ENCODE measurements at regions not wholly inside any gene's neighbourhood (a gene's known extent, or its start where the extent isn't known, plus 50 kb on each side); places are given as distances from the start of the nearest gene placed in this dataset.

DNA sequence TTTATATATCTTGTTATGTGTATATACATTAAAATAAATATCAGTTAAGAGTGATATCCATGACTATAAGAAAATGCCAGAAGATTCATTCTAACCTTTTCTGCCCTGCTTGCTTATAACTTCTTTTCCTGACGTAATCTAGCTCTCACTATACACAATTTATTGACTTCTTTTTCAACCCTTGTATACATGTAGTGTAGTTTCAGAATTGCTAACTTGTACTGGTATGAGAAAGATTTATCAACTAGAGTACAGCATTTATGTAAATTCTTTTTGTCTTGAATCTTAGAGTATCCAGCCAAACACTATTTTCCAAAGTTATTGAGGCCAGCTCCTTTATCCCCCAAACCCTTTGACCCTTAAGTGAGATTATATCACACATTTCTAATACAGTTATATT, 798.0 kb upstream of the RAB6C start:
- H3K4me2 ChIP-seq: no peak overlapping the region
- TF ChIP-seq ELF1 (IDR thresholded peaks at IDR 0.05): no peak
- no peak for TF ChIP-seq PBX3 (IDR thresholded peaks at IDR 0.05)
- TF ChIP-seq JUND (IDR thresholded peaks at IDR 0.05): no peak
- TF ChIP-seq, protein P1, sequence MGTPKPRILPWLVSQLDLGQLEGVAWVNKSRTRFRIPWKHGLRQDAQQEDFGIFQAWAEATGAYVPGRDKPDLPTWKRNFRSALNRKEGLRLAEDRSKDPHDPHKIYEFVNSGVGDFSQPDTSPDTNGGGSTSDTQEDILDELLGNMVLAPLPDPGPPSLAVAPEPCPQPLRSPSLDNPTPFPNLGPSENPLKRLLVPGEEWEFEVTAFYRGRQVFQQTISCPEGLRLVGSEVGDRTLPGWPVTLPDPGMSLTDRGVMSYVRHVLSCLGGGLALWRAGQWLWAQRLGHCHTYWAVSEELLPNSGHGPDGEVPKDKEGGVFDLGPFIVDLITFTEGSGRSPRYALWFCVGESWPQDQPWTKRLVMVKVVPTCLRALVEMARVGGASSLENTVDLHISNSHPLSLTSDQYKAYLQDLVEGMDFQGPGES (IDR thresholded peaks at IDR 0.05; ENCODE audit: low read depth, low read length): no peak
- TF ChIP-seq FOXM1 (IDR thresholded peaks at IDR 0.05; ENCODE audit: low read depth): no peak
- no peak for TF ChIP-seq SMC3 (IDR thresholded peaks at IDR 0.05; ENCODE audit: low read depth, low read length)
- H3K9me2 ChIP-seq: no peaks in the 10 kb centered on the region
- CTCF ChIA-PET: no interaction called here
- no peak overlapping the region for H2AFZ ChIP-seq (ENCODE audit: low read depth)
- H3K4me3 ChIP-seq (ENCODE audit: low read depth in 2 of 2, low read length in 1 of 2): no peak overlapping the region
- no peaks in the 10 kb centered on the region for H3K36me3 ChIP-seq (replicated peaks in 1 of 2; ENCODE audit: control insufficient read depth in 1 of 2, insufficient read depth in 2 of 2, low read length in 1 of 2)
- H3K27ac ChIP-seq (ENCODE audit: low read depth in 2 of 2, low read length in 1 of 2): no peak overlapping the region
- no peaks in the 10 kb centered on the region for H4K20me1 ChIP-seq (ENCODE audit: insufficient read depth)
- H3F3A ChIP-seq (replicated peaks; ENCODE audit: insufficient read depth): no peaks in the 10 kb centered on the region
- H3K9me3 ChIP-seq: no peaks in the 10 kb centered on the region
- 8% methylated on average over 1 of the region's 1 CpG for WGBS (ENCODE audit: low lambda C conversion rate)
- POLR2A ChIA-PET: no interaction called here
- DNase-seq: no peak
- no peaks in the 10 kb centered on the region for H3K79me2 ChIP-seq (ENCODE audit: insufficient read depth)
- H3K9ac ChIP-seq: no peak overlapping the region
- H3K27me3 ChIP-seq (ENCODE audit: insufficient read depth): no peaks in the 10 kb centered on the region
- no peaks in the 10 kb centered on the region for H3K4me1 ChIP-seq (ENCODE audit: control insufficient read depth in 1 of 2, insufficient read depth in 2 of 2, low read depth in 1 of 2, low read length in 1 of 2)

DNA sequence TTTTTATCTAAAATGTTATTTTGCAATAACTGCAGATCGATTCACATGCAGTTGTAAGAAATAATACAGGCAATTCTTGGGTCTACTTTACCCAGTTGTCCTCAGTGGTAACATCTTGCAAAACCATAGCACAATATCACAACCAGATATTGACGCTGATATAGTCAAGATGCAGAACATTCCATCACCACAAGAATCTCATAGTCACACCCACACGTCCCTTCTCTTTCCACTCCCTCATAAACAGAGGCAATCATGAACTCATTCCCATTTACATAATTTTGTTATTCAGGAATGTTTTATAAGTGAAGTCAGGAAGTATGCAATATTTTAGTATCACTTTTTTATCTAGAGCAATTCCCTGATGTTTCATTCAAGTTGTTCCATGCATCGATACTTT, 797.5 kb upstream of the RAB6C start:
- Histone ChIP-seq H3F3A (replicated peaks; ENCODE audit: insufficient read depth) (no peaks in the 10 kb centered on the region), H3K36me3 (replicated peaks in 1 of 2; ENCODE audit: control insufficient read depth in 1 of 2, insufficient read depth in 2 of 2, low read length in 1 of 2) (no peaks in the 10 kb centered on the region), H3K4me2 (no peak overlapping the region), H3K9me2 (no peaks in the 10 kb centered on the region), H3K9ac (no peak overlapping the region), H3K9me3 (no peaks in the 10 kb centered on the region), H4K20me1 (ENCODE audit: insufficient read depth) (no peaks in the 10 kb centered on the region), H3K79me2 (ENCODE audit: insufficient read depth) (no peaks in the 10 kb centered on the region), H2AFZ (ENCODE audit: low read depth) (no peak overlapping the region), H3K4me3 (ENCODE audit: low read depth in 2 of 2, low read length in 1 of 2) (no peak overlapping the region), H3K27ac (ENCODE audit: low read depth in 2 of 2, low read length in 1 of 2) (no peak overlapping the region), H3K27me3 (ENCODE audit: insufficient read depth) (no peaks in the 10 kb centered on the region), H3K4me1 (ENCODE audit: control insufficient read depth in 1 of 2, insufficient read depth in 2 of 2, low read depth in 1 of 2, low read length in 1 of 2) (no peaks in the 10 kb centered on the region)
- DNase-seq: no peak
- no peak for TF ChIP-seq PBX3 (IDR thresholded peaks at IDR 0.05)
- no peak for TF ChIP-seq GATA2 (CRISPR knock-in tag; IDR thresholded peaks at IDR 0.05)
- WGBS (ENCODE audit: low lambda C conversion rate): 11% methylated on average over 4 of the region's 4 CpGs
- ChIA-PET CTCF (no interaction called here), POLR2A (no interaction called here)

DNA sequence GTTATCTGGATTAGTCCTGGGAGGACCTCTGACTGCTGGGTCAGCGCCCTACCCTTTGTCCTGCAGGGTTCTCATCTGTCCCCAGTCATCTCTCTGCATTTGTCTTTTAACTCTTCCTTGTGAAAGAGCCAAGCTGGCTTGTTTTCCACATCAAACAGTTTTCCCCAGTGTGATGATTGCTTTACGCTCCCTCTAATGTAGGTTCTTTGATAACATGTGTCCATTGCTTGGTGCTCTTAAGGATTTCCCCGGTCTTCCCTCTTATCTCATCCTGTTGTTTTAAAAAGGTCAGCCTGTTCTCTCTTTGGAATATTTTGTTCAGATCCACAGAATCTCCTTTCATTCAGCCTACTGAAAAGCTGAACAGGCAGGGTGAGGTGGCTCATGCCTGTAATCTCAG, 792.1 kb upstream of the RAB6C start:
- no peaks in the 10 kb centered on the region for H3K36me3 ChIP-seq (replicated peaks in 1 of 2; ENCODE audit: control insufficient read depth in 1 of 2, insufficient read depth in 2 of 2, low read length in 1 of 2)
- no peaks in the 10 kb centered on the region for H3K79me2 ChIP-seq (ENCODE audit: insufficient read depth)
- H3K4me2 ChIP-seq: no peak overlapping the region
- no peaks in the 10 kb centered on the region for H3K9me2 ChIP-seq
- no peak overlapping the region for H3K9ac ChIP-seq
- H3K27ac ChIP-seq (ENCODE audit: low read depth in 2 of 2, low read length in 1 of 2): no peak overlapping the region
- H3K4me1 ChIP-seq (ENCODE audit: control insufficient read depth in 1 of 2, insufficient read depth in 2 of 2, low read depth in 1 of 2, low read length in 1 of 2): no peaks in the 10 kb centered on the region
- no peak for DNase-seq
- no peaks in the 10 kb centered on the region for H4K20me1 ChIP-seq (ENCODE audit: insufficient read depth)
- WGBS (ENCODE audit: low lambda C conversion rate): 35% methylated on average over 3 of the region's 3 CpGs
- no peak overlapping the region for H2AFZ ChIP-seq (ENCODE audit: low read depth)
- no peak overlapping the region for H3K4me3 ChIP-seq (ENCODE audit: low read depth in 2 of 2, low read length in 1 of 2)
- no peaks in the 10 kb centered on the region for H3K27me3 ChIP-seq (ENCODE audit: insufficient read depth)
- CTCF ChIA-PET: no interaction called here
- H3F3A ChIP-seq (replicated peaks; ENCODE audit: insufficient read depth): no peaks in the 10 kb centered on the region
- no peaks in the 10 kb centered on the region for H3K9me3 ChIP-seq
- POLR2A ChIA-PET: no interaction called here
- TF ChIP-seq RCOR1 (IDR thresholded peaks at IDR 0.05; ENCODE audit: low read length) (no peak), GATA2 (CRISPR knock-in tag; IDR thresholded peaks at IDR 0.05) (no peak), JUND (IDR thresholded peaks at IDR 0.05) (no peak), TAF1 (IDR thresholded peaks at IDR 0.05; ENCODE audit: borderline replicate concordance, low read depth, low read length) (no peak), RAD21 (IDR thresholded peaks at IDR 0.05; ENCODE audit: low read length) (no peak), NRF1 (IDR thresholded peaks at IDR 0.05; ENCODE audit: low read depth, low read length) (no peak), TCF12 (IDR thresholded peaks at IDR 0.05) (no peak), MEF2A (IDR thresholded peaks at IDR 0.05; ENCODE audit: borderline replicate concordance, low read depth) (no peak), POLR2AphosphoS5 (IDR thresholded peaks at IDR 0.05; ENCODE audit: low read depth, low read length) (no peak), RFX5 (IDR thresholded peaks at IDR 0.05; ENCODE audit: low read length) (no peak), FOXM1 (IDR thresholded peaks at IDR 0.05; ENCODE audit: low read depth) (no peak), PBX3 (IDR thresholded peaks at IDR 0.05) (no peak), MXI1 (IDR thresholded peaks at IDR 0.05; ENCODE audit: low read depth, low read length) (no peak)
- TF ChIP-seq, protein P2, sequence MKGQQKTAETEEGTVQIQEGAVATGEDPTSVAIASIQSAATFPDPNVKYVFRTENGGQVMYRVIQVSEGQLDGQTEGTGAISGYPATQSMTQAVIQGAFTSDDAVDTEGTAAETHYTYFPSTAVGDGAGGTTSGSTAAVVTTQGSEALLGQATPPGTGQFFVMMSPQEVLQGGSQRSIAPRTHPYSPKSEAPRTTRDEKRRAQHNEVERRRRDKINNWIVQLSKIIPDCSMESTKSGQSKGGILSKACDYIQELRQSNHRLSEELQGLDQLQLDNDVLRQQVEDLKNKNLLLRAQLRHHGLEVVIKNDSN (IDR thresholded peaks at IDR 0.05; ENCODE audit: borderline replicate concordance, low read depth): no peak
- TF ChIP-seq, protein P3, sequence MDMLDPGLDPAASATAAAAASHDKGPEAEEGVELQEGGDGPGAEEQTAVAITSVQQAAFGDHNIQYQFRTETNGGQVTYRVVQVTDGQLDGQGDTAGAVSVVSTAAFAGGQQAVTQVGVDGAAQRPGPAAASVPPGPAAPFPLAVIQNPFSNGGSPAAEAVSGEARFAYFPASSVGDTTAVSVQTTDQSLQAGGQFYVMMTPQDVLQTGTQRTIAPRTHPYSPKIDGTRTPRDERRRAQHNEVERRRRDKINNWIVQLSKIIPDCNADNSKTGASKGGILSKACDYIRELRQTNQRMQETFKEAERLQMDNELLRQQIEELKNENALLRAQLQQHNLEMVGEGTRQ (IDR thresholded peaks at IDR 0.05; ENCODE audit: borderline replicate concordance, low read depth, low read length): no peak

All from SK-N-SH (cell line).